Mononuclear cell (primary cell): ENCODE measurements at regions not wholly inside any gene's neighbourhood (a gene's known extent, or its start where the extent isn't known, plus 50 kb on each side); places are given as distances from the start of the nearest gene placed in this dataset.

Source experiments
- H3K27me3 ChIP-seq: 2 replicates; pipeline ENCODE4 v1.6.0; 2011; ENCODE audit warnings: low read length, control low read depth; ENCODE audit not compliant: insufficient read depth
- H3K4me1 ChIP-seq: 2 replicates; pipeline ENCODE4 v1.5.1; 2011; ENCODE audit warnings: mild to moderate bottlenecking, low read length, control low read depth; ENCODE audit not compliant: insufficient read depth
- H3K4me3 ChIP-seq: 2 replicates; pipeline ENCODE4 v1.5.1; 2011; ENCODE audit warnings: mild to moderate bottlenecking, low read length, moderate library complexity
- H3K9me3 ChIP-seq: 2 replicates; pipeline ENCODE4 v1.5.1; 2011; ENCODE audit warnings: low read depth, mild to moderate bottlenecking, control low read depth, low read length

DNA sequence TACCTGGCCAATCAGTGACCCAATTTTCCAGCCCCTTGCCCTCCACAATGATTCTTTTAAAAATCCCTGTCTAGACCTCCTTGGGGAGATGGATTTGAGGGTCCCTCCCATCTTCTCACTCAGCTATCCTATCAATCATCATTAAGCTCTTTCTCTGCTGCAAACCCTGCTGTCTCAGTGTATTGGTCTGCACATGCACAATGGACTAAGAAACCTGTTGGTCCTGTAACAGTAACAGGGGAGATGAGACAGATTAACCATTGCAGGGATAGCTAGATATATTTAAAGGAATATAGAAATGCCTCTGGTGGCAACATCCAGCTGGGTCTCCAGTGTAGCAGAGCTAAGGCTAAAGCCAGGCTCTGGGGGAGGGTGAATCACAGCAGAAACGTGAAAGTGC lies 74.6 kb upstream of the CHRNA7 start:
- peaks cover 5% of the 10 kb centered on the region for H3K9me3 ChIP-seq
- H3K4me1 ChIP-seq: no peaks in the 10 kb centered on the region
- H3K4me3 ChIP-seq: no peak overlapping the region
- peaks cover 8% of the 10 kb centered on the region for H3K27me3 ChIP-seq

- H3K27me3 ChIP-seq: no peaks in the 10 kb centered on the region
- no peaks in the 10 kb centered on the region for H3K4me1 ChIP-seq
- H3K4me3 ChIP-seq: no peak overlapping the region
- peaks cover 5% of the 10 kb centered on the region for H3K9me3 ChIP-seq
Observed at GRCh38 chr15:31957581-31957980, 72.7 kb upstream of the CHRNA7 start.

- no peaks in the 10 kb centered on the region for H3K27me3 ChIP-seq
- H3K4me3 ChIP-seq: no peak overlapping the region
- no peaks in the 10 kb centered on the region for H3K9me3 ChIP-seq
- H3K4me1 ChIP-seq: no peaks in the 10 kb centered on the region
Observed at GRCh38 chr15:31964586-31965307, 65.6 kb upstream of the CHRNA7 start.

DNA sequence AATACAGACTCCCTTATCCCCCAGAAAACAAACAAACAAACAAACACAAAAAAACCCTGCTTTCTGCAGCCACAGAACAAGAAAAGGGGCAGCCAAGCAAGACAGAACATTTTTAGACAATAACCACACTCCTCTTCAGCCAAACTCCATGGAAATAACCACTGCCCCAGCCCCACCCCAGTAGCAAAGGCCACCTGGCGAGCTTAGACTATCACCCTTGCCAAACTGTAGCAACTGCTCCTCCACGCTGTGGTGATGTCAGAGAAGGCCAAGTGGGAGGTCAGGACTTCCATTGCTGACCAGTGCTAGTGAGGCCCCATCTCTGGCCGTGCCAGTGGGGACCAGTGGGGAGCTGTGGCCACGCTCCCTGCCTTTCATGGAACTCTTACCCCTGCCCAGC lies 60.3 kb upstream of the CHRNA7 start:
- no peak overlapping the region for H3K4me3 ChIP-seq
- no peaks in the 10 kb centered on the region for H3K9me3 ChIP-seq
- no peaks in the 10 kb centered on the region for H3K4me1 ChIP-seq
- no peaks in the 10 kb centered on the region for H3K27me3 ChIP-seq

- no peaks in the 10 kb centered on the region for H3K27me3 ChIP-seq
- H3K4me3 ChIP-seq: no peak overlapping the region
- no peaks in the 10 kb centered on the region for H3K9me3 ChIP-seq
- H3K4me1 ChIP-seq: no peaks in the 10 kb centered on the region
Observed at GRCh38 chr15:31973197-31973596, 57.1 kb upstream of the CHRNA7 start.

- Histone ChIP-seq H3K4me1 (no peaks in the 10 kb centered on the region), H3K9me3 (no peaks in the 10 kb centered on the region), H3K4me3 (no peak overlapping the region), H3K27me3 (peaks cover 5% of the 10 kb centered on the region)
Observed at GRCh38 chr15:31974154-31974794, 56.0 kb upstream of the CHRNA7 start.

DNA sequence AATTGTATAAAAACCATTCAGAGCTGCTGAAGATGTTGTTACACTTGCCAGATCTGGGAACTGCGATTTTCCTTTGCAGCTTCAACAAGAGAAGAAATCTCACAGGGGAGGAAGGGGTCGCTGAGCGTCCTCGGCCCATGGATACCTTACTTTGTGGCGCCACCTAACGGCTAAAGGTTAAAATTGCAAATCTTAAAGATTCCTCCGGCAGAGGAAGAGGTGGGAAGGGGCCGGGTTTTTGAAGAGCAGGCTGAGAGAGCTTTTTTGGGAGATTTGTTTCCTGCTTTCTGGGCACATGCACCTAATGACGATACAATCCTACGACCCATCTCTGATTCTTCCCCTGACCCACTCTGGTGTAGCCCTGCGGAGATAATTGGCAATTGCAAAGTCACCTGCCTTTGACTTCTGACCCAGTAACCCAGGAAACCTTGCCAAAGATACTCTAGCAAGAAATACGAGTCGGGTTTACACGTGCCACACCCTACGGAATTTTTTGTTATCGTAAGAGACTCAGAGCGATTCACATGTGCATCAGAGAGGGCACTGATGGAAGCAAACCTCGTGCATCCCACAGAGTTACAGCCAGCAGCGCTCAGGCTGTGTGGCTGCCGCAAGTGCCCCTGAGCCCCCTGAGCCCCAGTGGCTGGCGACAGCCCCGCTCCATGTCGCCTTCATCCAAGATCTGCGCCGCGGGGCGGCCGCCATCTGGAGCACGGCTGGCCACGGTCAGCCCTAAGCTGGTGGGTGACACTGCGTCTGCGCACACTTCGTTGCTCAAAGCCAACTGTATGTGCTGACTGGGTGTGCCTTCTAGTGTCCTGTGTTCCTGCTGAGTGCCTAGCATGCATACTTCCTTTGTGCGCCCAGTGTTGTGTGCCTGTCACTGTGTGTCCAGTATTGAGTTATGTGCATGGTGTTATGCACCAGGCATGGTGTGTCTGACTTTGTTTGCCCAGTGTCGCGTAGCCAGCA lies 55.2 kb upstream of the CHRNA7 start:
- Histone ChIP-seq H3K4me3 (no peak overlapping the region), H3K9me3 (no peaks in the 10 kb centered on the region), H3K27me3 (peaks cover 5% of the 10 kb centered on the region), H3K4me1 (no peaks in the 10 kb centered on the region)

DNA sequence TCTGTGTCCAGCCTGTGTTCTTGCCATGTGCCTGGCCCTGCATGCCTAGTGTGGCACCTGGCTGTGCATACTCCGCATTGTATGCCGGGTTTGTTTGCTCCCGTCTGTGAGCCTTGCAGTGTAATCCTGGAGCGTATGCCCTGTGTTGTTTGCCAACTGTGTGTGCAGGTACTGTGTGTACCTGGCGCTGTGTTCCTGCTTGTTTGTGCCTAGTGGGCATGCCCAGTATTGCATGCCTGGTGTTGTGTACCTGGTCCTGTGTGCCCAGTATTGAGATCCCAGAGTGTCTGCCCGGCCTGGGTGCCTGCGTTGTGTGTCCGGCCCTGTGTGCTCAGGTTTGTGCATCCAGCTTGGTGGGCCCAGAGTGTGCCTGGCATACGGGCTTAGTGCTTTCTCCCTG lies 54.5 kb upstream of the CHRNA7 start:
- Histone ChIP-seq H3K4me1 (no peaks in the 10 kb centered on the region), H3K4me3 (no peak overlapping the region)

GRCh38 chr15:31977138-31977537 lies 53.2 kb upstream of the CHRNA7 start:
- no peaks in the 10 kb centered on the region for H3K4me1 ChIP-seq
- peaks cover 5% of the 10 kb centered on the region for H3K27me3 ChIP-seq
- H3K9me3 ChIP-seq: no peaks in the 10 kb centered on the region
- H3K4me3 ChIP-seq: no peak overlapping the region

More for the DNA sequence above, 54.5 kb upstream of the CHRNA7 start:
- Histone ChIP-seq H3K27me3 (peaks cover 5% of the 10 kb centered on the region), H3K9me3 (no peaks in the 10 kb centered on the region)

DNA sequence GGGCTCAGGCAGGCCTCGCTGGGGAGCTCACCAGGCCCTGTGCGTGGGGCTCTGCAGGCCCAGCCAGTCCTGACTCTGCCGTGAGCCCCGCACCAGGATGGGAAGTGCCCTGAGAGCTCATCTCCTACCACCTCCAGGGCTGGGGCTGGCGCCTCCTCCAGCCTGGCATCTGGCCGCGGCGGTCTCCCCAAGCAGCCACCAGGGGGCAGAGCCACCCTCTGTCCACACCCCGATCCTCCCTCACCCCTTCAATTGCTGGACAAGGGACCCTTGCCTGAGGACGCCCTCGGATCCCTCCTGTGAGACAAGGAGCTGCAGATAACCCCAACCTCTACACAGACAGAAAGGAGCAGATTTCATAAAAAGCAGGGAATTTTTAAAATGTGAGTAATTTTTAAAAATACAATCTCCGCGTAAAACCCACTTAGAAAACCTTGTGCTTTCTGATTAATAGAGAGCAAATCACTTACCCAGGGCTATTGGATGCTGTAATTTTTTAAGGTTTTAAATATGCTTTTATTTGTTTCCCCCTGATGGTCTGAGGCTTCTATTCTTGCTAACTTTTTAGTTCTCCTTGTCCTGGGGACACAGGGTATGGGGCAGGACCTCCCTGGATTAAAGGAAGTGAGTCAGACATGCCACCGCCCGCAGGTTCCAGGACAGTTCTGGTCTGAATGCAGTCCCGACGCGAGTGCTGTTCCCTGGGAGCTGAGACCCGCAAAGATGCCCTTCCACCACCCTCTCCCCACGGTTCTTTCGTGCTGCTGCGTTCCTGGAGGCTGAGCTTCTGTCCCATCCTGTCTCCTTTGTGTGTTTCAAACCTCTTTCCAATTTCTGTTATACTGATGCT lies 52.3 kb upstream of the CHRNA7 start:
- Histone ChIP-seq H3K4me3 (no peak overlapping the region), H3K27me3 (peaks cover 5% of the 10 kb centered on the region), H3K4me1 (no peaks in the 10 kb centered on the region), H3K9me3 (no peaks in the 10 kb centered on the region)
